ENCODE measurements at regions not wholly inside any gene's neighbourhood (a gene's known extent, or its start where the extent isn't known, plus 50 kb on each side); places are given as distances from the start of the nearest gene placed in this dataset.

DNA sequence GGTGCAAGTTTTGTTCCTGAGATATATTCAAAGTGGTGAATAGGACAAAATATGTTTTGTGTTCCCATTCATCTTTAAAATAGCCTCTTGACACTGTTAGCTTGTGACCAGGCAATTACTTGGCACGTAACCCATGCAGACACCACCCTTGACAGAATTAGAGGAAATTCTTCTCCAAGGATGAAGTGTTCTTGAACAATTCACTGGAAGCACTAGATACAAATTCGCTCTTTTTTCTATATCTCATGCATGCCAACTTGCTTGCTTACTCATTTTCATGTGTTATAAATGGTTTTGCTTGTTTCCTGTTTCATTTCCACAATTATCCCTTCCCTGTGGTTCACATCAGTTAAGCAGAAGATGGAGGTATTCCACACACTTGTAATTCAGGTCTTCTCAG lies 105.2 kb upstream of the MAN1A1 start:
- TF ChIP-seq, protein P1, sequence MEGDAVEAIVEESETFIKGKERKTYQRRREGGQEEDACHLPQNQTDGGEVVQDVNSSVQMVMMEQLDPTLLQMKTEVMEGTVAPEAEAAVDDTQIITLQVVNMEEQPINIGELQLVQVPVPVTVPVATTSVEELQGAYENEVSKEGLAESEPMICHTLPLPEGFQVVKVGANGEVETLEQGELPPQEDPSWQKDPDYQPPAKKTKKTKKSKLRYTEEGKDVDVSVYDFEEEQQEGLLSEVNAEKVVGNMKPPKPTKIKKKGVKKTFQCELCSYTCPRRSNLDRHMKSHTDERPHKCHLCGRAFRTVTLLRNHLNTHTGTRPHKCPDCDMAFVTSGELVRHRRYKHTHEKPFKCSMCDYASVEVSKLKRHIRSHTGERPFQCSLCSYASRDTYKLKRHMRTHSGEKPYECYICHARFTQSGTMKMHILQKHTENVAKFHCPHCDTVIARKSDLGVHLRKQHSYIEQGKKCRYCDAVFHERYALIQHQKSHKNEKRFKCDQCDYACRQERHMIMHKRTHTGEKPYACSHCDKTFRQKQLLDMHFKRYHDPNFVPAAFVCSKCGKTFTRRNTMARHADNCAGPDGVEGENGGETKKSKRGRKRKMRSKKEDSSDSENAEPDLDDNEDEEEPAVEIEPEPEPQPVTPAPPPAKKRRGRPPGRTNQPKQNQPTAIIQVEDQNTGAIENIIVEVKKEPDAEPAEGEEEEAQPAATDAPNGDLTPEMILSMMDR (IDR thresholded peaks at IDR 0.05): no peak
- TF ChIP-seq POLR2A (IDR thresholded peaks at IDR 0.05): no peak

Data from heart left ventricle (tissue), 13 donors.